GM23338 (cell line): ENCODE measurements at regions not wholly inside any gene's neighbourhood (a gene's known extent, or its start where the extent isn't known, plus 50 kb on each side); places are given as distances from the start of the nearest gene placed in this dataset.

ENCODE experiments used
- EZH2 ChIP-seq: fragments of 200-600 bp; sonication (generic); IDR thresholded peaks from one replicate; pipeline ENCODE4 v1.8.0; 2017; ENCODE audit warnings: antibody characterized with exemption, mild to moderate bottlenecking, low read depth; ENCODE audit not compliant: unreplicated experiment
- POLR2AphosphoS5 ChIP-seq: IDR thresholded peaks from 2 replicates; pipeline ENCODE4 v1.6.1; 2016; ENCODE audit warnings: antibody characterized with exemption, low read depth
- TF ChIP-seq, protein P1 (sequence below), 2 experiments: fragments of 200-600 bp in 1 of 2; sonication (generic) in 1 of 2; conservative IDR thresholded peaks; 2 replicates each; pipeline versions ENCODE4 v1.5.1 to v1.6.1; 2016 to 2017; ENCODE audit warnings: antibody characterized with exemption in 2 of 2, low read depth in 2 of 2, mild to moderate bottlenecking in 2 of 2, moderate library complexity in 1 of 2

DNA sequence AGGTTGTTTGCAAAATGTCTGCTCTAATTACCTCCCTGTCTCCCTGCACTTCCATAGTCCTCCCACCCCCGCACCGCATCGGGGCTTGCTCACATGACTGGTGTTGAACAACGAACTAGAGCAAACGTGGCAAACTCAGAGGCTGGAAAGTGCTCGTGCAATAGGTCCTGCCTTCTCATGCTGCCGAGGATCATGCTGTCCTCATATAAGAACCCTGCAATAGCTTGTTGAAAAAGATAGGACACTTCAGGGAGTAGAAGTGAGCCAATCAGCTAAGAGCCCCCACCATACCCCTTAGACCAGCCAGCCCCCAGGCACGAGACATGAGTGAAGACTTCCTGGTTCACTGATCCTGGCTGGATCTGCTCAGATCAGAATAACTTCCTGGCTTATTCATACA is 219.2 kb downstream of the C6orf118 start:
- TF ChIP-seq, protein P1, sequence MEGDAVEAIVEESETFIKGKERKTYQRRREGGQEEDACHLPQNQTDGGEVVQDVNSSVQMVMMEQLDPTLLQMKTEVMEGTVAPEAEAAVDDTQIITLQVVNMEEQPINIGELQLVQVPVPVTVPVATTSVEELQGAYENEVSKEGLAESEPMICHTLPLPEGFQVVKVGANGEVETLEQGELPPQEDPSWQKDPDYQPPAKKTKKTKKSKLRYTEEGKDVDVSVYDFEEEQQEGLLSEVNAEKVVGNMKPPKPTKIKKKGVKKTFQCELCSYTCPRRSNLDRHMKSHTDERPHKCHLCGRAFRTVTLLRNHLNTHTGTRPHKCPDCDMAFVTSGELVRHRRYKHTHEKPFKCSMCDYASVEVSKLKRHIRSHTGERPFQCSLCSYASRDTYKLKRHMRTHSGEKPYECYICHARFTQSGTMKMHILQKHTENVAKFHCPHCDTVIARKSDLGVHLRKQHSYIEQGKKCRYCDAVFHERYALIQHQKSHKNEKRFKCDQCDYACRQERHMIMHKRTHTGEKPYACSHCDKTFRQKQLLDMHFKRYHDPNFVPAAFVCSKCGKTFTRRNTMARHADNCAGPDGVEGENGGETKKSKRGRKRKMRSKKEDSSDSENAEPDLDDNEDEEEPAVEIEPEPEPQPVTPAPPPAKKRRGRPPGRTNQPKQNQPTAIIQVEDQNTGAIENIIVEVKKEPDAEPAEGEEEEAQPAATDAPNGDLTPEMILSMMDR (conservative IDR thresholded peaks at IDR 0.05; ENCODE audit: low read depth in 2 of 2), result no peak
- TF ChIP-seq EZH2, result no peak
- TF ChIP-seq POLR2AphosphoS5, result no peak
